ENCODE measurements at regions not wholly inside any gene's neighbourhood (a gene's known extent, or its start where the extent isn't known, plus 50 kb on each side); places are given as distances from the start of the nearest gene placed in this dataset.
A peak's percentile ranks its signal among the peaks of the same experiment; 100 is the strongest.

GRCh38 chr1:8095584-8095983, 69.5 kb upstream of the ERRFI1 start:
- WGBS: 93% methylated on average over 5 of the region's 5 CpGs

More at GRCh38 chr1:8095584-8095983, 69.5 kb upstream of the ERRFI1 start:
- no peak overlapping the region for H3K4me3 ChIP-seq (ENCODE audit: low read depth in 1 of 3, low read length in 3 of 3)
- peak overlapping the region in 1 of 2 donors; percentile 88 for H3K9ac ChIP-seq (ENCODE audit: low read depth in 1 of 2, low read length in 2 of 2)
- no peaks in the 10 kb centered on the region for H3K9me3 ChIP-seq (ENCODE audit: control insufficient read depth in 4 of 4, low read length in 3 of 4)
- no peaks in the 10 kb centered on the region for H3K36me3 ChIP-seq (ENCODE audit: control insufficient read depth in 4 of 4, insufficient read depth in 3 of 4, low read depth in 1 of 4, low read length in 3 of 4)
- no peak for TF ChIP-seq RXRA (IDR thresholded peaks at IDR 0.05)
- TF ChIP-seq ZBTB33 (IDR thresholded peaks at IDR 0.05): no peak
- TF ChIP-seq RAD21 (IDR thresholded peaks at IDR 0.05): no peak
- no peak for TF ChIP-seq FOXA1 (IDR thresholded peaks at IDR 0.05)
- no peak for TF ChIP-seq ATF3 (IDR thresholded peaks at IDR 0.05)
- no peak for TF ChIP-seq GABPA (IDR thresholded peaks at IDR 0.05 in 1 of 2, conservative IDR thresholded peaks at IDR 0.05 in 1 of 2)
- no peak for TF ChIP-seq HNF4A (conservative IDR thresholded peaks at IDR 0.05)
- TF ChIP-seq JUND (IDR thresholded peaks at IDR 0.05): no peak
- TF ChIP-seq EGR1 (IDR thresholded peaks at IDR 0.05; ENCODE audit: low read depth in 2 of 2): no peak
- no peak for TF ChIP-seq SP1 (IDR thresholded peaks at IDR 0.05)
- TF ChIP-seq MAX (IDR thresholded peaks at IDR 0.05): no peak
- no peak for TF ChIP-seq HNF4G (IDR thresholded peaks at IDR 0.05)
- TF ChIP-seq CTCF (IDR thresholded peaks at IDR 0.05; ENCODE audit: low read depth, low read length, missing input control): no peak
- no peak for TF ChIP-seq FOXA2 (IDR thresholded peaks at IDR 0.05)
- TF ChIP-seq, protein P1, sequence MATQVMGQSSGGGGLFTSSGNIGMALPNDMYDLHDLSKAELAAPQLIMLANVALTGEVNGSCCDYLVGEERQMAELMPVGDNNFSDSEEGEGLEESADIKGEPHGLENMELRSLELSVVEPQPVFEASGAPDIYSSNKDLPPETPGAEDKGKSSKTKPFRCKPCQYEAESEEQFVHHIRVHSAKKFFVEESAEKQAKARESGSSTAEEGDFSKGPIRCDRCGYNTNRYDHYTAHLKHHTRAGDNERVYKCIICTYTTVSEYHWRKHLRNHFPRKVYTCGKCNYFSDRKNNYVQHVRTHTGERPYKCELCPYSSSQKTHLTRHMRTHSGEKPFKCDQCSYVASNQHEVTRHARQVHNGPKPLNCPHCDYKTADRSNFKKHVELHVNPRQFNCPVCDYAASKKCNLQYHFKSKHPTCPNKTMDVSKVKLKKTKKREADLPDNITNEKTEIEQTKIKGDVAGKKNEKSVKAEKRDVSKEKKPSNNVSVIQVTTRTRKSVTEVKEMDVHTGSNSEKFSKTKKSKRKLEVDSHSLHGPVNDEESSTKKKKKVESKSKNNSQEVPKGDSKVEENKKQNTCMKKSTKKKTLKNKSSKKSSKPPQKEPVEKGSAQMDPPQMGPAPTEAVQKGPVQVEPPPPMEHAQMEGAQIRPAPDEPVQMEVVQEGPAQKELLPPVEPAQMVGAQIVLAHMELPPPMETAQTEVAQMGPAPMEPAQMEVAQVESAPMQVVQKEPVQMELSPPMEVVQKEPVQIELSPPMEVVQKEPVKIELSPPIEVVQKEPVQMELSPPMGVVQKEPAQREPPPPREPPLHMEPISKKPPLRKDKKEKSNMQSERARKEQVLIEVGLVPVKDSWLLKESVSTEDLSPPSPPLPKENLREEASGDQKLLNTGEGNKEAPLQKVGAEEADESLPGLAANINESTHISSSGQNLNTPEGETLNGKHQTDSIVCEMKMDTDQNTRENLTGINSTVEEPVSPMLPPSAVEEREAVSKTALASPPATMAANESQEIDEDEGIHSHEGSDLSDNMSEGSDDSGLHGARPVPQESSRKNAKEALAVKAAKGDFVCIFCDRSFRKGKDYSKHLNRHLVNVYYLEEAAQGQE (IDR thresholded peaks at IDR 0.05): no peak
- TF ChIP-seq YY1 (IDR thresholded peaks at IDR 0.05): no peak
- TF ChIP-seq NR2F2 (IDR thresholded peaks at IDR 0.05): no peak
- TF ChIP-seq TAF1 (conservative IDR thresholded peaks at IDR 0.05): no peak
- no peak for DNase-seq (ENCODE audit: low spot score)
- peak overlapping the region; percentile 90 to 91 for H3K27ac ChIP-seq (ENCODE audit: low read depth in 1 of 2, low read length in 2 of 2)
- peaks cover 4 to 43% (median 22%) of the 10 kb centered on the region in 4 donors for H3K4me1 ChIP-seq (ENCODE audit: control insufficient read depth in 4 of 4, insufficient read depth in 4 of 4, low read length in 3 of 4)
- H3K27me3 ChIP-seq (ENCODE audit: control insufficient read depth in 4 of 4, insufficient read depth in 4 of 4, low read length in 3 of 4): no peaks in the 10 kb centered on the region
